ENCODE measurements at regions not wholly inside any gene's neighbourhood (a gene's known extent, or its start where the extent isn't known, plus 50 kb on each side); places are given as distances from the start of the nearest gene placed in this dataset.

DNA sequence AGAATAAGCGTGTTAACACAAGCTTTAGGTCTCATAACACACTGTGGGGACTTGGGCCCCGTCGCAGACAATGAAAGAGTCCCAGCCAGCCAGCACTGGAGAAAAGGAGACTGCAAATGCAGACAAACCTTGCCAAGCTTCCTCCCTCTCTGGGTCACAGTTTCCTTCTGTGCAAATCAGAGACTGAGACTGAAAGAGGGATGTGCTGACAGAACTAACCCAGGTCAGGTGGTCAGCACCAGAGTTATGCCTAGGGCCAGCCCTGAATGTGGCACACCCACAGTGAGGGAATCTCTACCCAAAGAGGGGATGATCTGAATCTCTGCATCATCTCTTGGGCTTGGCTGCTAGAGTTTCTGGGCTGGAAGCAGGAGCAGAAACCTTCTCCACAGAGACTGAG lies 282.3 kb upstream of the CCL2 start:
- intact Hi-C loops (cut with DNase I): no loop called here

GRCh38 chr17:33973491-33973890 lies 281.6 kb upstream of the CCL2 start:
- intact Hi-C loops (cut with DNase I): no loop called here
- no peak for DNase-seq (ENCODE audit: low spot score)

More for the DNA sequence above, 282.3 kb upstream of the CCL2 start:
- DNase-seq (ENCODE audit: low spot score): no peak

GRCh38 chr17:33974276-33974675 lies 280.8 kb upstream of the CCL2 start:
- no peak for DNase-seq (ENCODE audit: low spot score)
- intact Hi-C loops (cut with DNase I): no loop called here

GRCh38 chr17:33976831-33977230 lies 278.3 kb upstream of the CCL2 start:
- no peak for DNase-seq (ENCODE audit: low spot score)
- intact Hi-C loops (cut with DNase I): no loop called here

GRCh38 chr17:33977729-33978514 lies 277.2 kb upstream of the CCL2 start:
- no peak for DNase-seq (ENCODE audit: low spot score)
- intact Hi-C loops (cut with DNase I): no loop called here

DNA sequence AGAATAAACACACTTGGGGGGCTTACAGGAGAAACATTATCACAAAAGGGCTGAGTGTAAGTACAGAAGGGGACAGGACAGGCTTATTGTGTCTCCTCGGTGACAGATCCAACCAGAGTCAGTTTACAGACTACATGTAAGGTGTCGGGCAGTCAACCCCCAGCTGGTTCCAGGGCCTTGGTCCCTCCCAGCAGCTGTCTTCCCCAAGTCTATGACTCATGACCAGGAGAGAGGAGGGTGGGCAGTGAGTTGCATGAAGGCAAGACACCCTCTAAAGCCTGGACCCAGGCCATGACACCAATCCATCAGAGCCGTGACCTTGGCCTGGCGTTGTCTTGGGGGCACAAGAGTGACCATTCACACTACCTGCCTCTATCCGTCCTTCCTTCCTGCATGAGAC lies 276.2 kb upstream of the CCL2 start:
- intact Hi-C loops (cut with DNase I): no loop called here
- no peak for DNase-seq (ENCODE audit: low spot score)

DNA sequence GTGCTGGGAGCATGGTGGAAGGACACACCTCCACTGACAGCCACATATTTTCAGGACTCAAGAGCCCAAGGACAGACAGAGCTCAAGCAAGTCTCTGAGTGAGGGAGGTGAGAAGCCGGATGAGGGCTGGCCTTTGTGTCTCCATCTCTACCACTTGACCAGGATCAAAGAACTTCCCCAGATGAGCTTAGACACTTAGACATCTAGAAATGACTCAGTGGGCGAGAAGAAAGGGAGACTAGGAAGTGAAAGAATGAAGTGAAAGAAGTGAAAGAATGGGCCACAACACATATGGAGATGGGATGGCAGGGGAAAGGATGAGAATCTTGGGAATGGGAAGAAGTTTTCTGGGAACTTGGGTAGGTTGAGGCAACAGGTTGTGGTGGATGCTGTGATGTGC lies 274.9 kb upstream of the CCL2 start:
- intact Hi-C loops (cut with DNase I): no loop called here
- DNase-seq (ENCODE audit: low spot score): no peak

DNA sequence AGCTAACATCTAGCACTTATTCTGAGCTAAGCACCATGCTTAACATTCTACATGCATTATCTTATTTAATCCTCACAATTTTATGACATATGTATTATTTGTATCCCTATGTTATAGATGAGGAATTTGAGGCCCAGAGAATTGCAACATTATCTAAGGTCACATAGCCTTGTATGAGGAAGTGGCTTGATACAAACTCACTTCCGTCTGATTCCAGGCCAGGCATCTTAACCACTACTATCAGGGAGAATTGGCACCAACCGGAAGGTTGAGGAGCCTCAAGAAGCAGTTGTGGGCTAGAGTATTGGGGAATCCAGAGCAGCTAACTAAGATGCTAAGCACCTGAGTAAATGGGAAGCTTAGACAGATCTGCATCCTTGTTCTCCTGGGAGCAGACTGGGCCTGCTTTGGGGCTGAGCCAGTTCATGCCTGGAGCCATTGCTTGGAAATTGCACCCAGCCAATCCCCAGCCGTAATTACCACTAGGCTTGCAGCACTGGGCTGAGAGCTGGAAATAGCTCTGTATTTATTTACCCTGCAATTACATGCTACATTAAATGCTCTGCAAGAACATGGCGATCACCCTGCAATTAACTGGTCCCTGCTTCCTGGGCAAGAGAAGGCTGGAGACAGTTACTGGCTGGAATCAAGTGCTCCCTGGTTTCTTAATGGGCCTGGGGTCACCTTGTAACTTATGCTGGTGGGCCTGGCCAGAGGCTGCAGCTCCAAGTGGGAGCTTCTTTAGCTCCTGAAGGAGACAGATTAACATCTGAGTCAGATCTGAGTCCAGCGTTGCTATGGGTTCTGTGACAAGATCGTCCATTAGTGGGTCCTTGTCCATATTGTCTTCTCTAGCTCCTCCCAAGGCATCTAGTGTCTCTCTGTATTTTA lies 273.1 kb upstream of the CCL2 start:
- intact Hi-C loops (cut with DNase I): no loop called here

GRCh38 chr17:33982909-33983308 lies 272.2 kb upstream of the CCL2 start:
- DNase-seq (ENCODE audit: low spot score): no peak
- intact Hi-C loops (cut with DNase I): no loop called here

More for the DNA sequence above, 273.1 kb upstream of the CCL2 start:
- no peak for DNase-seq (ENCODE audit: low spot score)

DNA sequence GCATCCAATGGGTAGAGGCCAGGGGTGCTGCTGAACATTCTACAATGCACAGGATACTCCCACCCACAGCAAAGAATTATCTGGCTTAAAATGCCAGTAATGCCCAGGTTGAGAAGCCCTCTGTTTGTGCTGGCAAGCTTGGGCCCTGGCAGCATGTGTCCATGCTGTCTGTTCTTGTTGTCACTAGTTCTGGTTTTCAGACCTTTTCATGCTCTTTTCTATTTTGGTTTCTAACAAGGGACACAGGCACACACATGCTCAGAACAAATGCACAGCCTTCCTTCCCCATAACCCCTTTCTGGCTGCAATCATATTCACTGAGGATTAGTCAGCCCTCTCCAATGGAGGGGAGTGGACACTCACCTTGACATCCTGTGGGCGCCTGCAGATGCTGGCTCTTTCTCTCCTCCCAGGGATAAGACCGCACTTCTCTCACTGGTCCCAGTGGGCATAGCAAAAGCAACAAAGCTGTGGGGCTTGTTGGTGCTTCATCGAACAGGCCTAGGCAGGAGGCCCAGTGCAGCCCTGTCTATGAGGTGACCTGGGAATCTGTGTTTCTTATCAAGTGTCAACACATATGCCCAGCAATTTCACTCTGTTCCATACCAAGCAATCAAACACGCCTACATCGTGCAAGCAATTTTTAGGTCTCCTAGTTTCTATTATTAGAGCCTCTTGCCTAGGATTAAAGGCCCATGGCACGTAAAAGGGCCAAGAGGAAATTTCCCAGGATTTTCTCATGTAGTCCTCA lies 271.1 kb upstream of the CCL2 start:
- intact Hi-C loops (cut with DNase I): no loop called here

GRCh38 chr17:33986088-33986487 lies 269.0 kb upstream of the CCL2 start:
- no peak for DNase-seq (ENCODE audit: low spot score)
- intact Hi-C loops (cut with DNase I): no loop called here

More for the DNA sequence above, 271.1 kb upstream of the CCL2 start:
- DNase-seq (ENCODE audit: low spot score): no peak

DNA sequence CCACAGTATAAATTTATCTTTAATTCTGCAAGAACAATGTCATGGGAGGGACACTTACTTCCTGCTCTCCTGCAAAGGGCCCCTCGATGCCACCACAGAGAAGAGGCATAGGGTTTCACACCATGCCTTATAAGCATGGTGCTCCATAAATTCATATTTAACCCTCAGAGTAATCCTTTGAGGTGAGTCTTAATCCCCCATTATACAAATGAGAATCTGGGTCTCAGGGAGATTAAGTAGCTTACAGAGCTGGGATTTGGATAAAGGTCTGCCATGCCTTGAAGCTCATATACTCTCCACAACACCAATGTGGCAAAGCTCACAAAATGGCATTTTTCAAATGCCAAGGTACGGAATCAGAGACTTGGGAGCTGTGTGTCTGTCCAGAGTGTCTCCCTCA lies 268.5 kb upstream of the CCL2 start:
- intact Hi-C loops (cut with DNase I): no loop called here
- DNase-seq (ENCODE audit: low spot score): no peak

DNA sequence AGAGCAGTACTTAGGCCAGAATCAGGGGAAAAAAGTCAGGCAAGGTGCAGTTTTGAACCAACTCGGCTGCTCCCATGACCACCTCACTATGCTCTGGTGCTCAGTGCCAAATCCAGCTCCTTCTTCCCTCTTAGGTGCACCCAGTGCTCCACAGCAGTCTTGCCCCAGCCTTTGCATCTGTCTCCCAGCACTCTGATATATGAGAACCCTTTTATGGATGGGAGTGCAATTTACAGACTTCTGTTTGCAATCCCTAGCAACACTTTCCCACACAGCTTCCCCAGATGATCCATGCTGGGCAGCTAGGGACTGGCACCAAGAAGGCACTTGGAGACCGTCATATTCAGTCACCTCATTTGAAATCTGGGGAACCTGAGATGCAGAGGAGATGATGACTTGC lies 267.9 kb upstream of the CCL2 start:
- intact Hi-C loops (cut with DNase I): no loop called here
- no peak for DNase-seq (ENCODE audit: low spot score)

GRCh38 chr17:33989361-33990148 lies 265.5 kb upstream of the CCL2 start:
- no peak for DNase-seq (ENCODE audit: low spot score)
- intact Hi-C loops (cut with DNase I): no loop called here

DNA sequence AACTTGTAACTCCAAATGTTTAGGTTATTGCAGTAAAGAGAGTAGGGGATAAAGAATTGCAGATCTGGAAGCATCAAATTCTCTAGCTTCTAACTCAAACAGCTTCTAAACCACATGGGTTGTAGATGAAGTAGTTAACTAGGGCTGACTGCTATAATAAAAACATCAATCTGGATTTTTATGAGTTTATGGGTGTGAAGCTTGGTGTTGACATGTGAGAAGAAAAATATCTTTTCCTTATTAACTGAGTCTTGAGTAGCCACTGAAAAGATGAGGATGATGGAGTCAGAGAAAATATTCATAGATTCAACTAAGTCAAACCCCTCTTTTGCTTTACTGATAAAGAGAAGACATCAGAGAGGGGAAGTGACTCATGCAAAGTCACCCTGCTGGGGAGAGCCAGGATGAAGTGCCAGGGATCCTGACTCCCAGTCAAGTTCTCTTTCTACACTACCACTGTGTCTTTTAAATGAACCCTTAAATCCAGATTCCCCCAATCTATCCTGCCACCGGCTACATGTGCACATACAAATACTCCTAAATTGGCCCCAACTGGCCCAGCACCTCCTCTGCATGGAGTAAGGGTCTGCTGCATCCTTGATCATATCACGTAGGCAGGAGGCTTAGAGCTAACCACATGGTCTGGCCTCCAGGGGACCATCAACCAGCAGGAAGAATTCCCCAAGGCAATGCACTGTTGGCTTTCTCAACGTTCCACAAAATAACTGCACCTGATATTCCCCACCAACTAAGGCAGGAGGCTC lies 264.0 kb upstream of the CCL2 start:
- intact Hi-C loops (cut with DNase I): no loop called here
- no peak for DNase-seq (ENCODE audit: low spot score)

DNA sequence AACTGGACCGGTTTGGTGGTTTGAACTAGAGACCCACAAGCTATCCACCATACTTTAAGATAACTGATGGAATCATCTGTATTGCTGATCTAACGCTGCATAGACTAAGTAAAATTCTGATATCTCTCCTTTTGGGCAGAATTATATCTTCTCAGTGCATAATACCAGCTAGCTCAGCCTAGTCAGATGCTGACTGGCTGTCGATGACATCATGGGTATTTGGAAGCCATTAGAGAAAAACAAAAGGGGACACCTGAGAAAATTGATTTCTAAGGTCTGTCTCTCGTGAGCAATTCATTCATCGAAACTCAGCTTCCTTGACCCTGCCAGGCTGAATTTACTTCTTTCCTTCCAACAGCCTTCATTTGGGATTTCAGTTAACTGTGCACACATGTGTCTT lies 263.0 kb upstream of the CCL2 start:
- intact Hi-C loops (cut with DNase I): no loop called here
- DNase-seq (ENCODE audit: low spot score): no peak

GRCh38 chr17:34000639-34001038 lies 254.4 kb upstream of the CCL2 start:
- intact Hi-C loops (cut with DNase I): no loop called here
- no peak for DNase-seq (ENCODE audit: low spot score)

- DNase-seq (ENCODE audit: low spot score): no peak
Observed at GRCh38 chr17:34001246-34001645, 253.8 kb upstream of the CCL2 start.

DNA sequence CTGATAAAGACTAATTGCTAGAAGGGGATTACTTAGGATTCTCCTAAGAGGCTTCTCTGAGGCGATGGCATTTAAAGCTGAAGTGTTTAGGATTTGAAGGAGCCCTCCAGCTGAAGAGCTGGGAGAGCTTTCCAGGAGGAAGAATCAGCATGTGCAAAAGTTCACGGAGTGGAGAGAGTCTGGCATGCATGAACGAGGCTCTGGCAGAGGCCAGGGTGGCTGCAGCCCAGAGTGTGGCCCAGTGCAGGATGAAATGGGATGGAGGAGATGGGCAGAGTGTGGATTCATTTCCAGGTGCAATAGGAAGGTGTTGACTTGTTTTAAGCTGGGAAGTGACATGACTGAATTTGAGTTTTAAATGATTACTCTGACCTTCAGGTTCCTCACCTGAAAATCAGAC lies 249.0 kb upstream of the CCL2 start:
- intact Hi-C loops (cut with DNase I): no loop called here
- no peak for DNase-seq (ENCODE audit: low spot score)

More at GRCh38 chr17:34001246-34001645, 253.8 kb upstream of the CCL2 start:
- intact Hi-C loops (cut with DNase I): no loop called here
